H4 (cell line): ENCODE measurements at regions not wholly inside any gene's neighbourhood (a gene's known extent, or its start where the extent isn't known, plus 50 kb on each side); places are given as distances from the start of the nearest gene placed in this dataset.
A peak's percentile ranks its signal among the peaks of the same experiment; 100 is the strongest.
"Not testable (repeated sequence)": the region's sequence is repeated elsewhere in the genome, so short reads cannot be mapped to it uniquely, and the experiment has no call there.

ENCODE experiments used
- DNase-seq: peaks from one replicate; pipeline ENCODE4 v3.0.0-alpha.2; 2015; ENCODE audit warnings: low spot score

GRCh38 chr4:66429276-66429675, 759.0 kb upstream of the EPHA5 start:
- DNase-seq = no peak

GRCh38 chr4:66416425-66416824, 746.1 kb upstream of the EPHA5 start:
- DNase-seq = no peak

GRCh38 chr4:66404141-66404540, 733.9 kb upstream of the EPHA5 start:
- no peak for DNase-seq

DNA sequence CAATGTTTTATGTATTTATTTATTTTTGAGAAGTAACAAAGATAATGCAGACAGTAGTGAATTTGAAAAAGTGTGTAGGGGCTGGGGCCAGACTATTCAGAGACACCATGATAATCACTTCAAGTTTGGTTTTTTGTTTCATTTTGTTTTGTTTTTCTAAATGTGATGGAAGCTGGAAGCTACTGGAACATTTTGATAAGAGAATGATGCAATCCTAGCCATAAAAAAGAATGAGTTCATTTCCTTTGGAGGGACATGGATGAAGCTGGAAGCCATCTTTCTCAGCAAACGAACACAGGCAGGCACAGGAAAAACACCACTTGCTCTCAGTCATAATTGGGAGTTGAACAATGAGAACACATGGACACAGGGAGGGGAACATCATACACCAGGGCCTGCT, 706.6 kb upstream of the EPHA5 start:
- DNase-seq = peak; percentile 5

DNA sequence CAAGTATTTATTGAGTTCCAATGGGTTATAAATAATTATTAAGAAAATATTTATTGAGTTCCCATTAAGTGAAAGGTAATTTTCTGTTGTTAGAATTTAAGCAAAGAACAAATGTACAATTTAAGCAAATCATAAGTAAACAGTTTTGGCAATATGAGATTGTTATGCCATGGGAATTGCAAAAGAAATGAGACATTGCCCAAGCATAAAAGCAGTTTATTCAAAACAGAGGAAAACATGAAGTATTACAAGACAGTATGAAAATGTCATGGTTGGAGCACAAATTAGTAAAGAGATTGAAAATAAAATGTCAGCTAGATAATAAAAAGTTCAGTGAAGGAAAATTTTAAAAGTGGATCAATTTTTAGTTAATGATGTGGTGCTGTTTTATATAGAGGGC, 706.1 kb upstream of the EPHA5 start:
- no peak for DNase-seq

DNA sequence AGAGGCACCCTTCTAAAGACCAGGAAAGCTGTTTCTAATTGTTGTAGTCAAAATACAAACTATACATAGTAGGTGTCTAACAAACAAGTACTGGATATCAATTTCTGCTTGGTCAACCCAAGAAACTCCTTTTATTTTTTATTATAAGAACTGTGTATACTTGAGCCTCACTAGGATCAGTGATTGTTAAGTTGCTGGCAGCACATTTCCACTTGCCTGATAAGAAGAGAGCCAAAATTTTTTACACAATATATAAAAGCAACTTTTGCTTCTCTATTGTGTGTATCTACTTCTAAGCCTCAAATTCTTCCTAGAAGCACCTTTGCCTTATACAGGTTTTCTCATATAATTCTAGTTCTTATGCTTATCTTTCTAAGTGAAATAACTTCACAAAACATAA, 703.0 kb upstream of the EPHA5 start:
- no peak for DNase-seq

DNA sequence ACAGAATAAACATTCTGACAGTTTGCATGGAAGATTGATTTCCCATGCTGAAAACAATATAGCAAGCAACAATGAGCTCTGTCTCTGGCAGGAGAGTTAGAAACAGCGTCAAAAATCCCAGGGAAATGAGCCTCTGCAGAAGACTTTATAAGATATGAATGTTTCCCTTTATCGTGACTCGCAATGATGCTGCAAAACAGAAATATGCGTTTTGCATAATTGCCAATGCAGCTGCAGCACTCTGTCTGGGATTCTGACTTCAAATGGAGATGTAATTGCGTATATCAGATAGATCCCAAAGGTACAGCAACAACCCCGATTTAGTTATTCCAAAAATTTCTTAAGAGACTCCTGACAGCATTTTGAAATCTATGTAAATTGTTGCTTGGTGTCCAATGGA, 702.4 kb upstream of the EPHA5 start:
- no peak for DNase-seq

DNA sequence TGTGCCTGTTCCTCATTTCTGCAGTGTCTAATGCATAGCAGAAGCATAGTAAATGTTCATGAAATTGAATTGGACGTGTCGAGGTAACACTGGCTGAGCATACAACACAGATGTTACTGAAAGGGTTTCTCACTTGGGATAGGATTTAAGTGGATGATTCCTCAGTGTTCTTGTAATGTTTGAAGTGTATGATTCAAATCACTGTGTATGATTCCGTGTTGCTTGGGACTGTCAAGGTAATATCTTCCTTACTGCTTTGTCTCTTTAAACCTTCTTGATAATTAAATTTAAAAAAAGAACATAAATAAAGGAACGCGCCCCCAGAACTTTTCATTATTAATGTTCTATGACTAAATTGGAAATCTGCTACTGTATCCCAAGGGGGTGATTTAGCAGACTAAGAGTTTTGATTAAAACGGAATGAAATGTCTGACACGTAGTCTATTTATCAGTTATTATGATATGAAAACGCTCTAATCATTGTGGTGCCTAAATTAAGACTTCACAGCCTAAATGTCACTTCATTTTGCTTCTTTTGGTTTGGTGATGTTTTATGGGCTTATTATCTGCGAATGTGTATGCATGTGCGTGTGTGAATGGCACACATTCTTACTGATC, 696.9 kb upstream of the EPHA5 start:
- DNase-seq = no peak

DNA sequence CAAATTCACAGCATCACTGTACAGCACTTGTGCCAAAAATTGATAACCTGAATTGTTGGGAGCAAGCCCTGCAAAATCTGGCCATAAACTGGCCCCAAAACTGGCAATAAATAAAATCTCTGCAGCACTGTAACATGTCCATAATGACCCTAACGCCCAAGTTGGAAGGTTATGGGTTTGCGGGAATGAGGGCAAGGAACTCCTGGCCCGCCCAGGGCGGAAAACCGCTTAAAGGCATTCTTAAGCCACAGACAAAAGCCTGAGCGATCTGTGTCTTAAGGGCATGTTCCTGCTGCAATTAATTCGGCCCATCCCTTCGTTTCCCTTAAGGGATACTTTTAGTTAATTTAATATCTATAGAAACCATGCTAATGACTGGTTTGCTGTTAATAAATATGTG, 690.1 kb upstream of the EPHA5 start:
- DNase-seq = not testable (repeated sequence)

GRCh38 chr4:66357316-66357715, 687.0 kb upstream of the EPHA5 start:
- peak; percentile 21 for DNase-seq

GRCh38 chr4:66355328-66355727, 685.0 kb upstream of the EPHA5 start:
- no peak for DNase-seq

GRCh38 chr4:66351761-66352160, 681.5 kb upstream of the EPHA5 start:
- DNase-seq = no peak

- no peak for DNase-seq
Observed at GRCh38 chr4:66340286-66340893, 670.1 kb upstream of the EPHA5 start.

- no peak for DNase-seq
Observed at GRCh38 chr4:66339007-66339406, 668.7 kb upstream of the EPHA5 start.

- DNase-seq = no peak
Observed at GRCh38 chr4:66331761-66332160, 661.5 kb upstream of the EPHA5 start.

- DNase-seq = no peak
Observed at GRCh38 chr4:66330125-66330524, 659.8 kb upstream of the EPHA5 start.

GRCh38 chr4:66328803-66329574, 658.7 kb upstream of the EPHA5 start:
- no peak for DNase-seq

DNA sequence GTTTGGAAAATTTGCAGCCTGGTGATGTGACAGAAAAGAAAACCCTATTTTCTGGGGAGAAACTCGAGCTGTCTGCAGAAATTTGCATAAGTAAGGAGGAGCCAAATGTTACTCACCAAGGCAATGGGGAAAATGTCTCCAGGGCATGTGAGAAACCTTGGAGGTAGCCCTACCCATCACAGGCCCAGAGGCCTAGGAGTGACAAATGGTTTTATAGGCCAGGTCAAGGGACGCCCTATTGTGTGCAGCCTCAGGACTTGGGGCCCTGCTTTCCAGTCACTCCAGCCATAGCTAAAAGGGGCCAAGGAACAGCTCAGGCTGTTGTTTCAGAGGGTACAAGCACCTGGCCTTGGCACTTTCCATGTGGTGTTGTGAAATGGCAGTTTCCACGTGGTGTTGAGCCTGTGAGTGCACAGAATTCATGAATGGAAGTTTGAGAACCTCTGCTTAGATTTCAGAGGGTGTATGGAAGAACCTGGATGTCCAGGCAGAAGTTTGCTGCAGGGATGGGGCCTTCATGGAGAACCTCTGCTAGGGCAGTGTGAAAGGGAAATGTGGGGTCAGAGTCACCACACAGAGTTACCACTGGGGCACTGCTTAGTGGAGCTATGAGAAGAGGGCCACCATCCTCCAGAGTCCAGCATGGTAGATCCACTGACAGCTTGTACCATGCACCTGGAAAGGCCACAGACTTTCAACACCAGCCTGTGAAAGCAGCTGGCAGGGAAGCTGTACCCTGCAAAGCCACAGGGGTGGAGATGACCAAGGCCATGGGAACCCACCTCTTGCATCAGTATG, 637.6 kb upstream of the EPHA5 start:
- DNase-seq = no peak

- no peak for DNase-seq
Observed at GRCh38 chr4:66300336-66300934, 630.1 kb upstream of the EPHA5 start.

DNA sequence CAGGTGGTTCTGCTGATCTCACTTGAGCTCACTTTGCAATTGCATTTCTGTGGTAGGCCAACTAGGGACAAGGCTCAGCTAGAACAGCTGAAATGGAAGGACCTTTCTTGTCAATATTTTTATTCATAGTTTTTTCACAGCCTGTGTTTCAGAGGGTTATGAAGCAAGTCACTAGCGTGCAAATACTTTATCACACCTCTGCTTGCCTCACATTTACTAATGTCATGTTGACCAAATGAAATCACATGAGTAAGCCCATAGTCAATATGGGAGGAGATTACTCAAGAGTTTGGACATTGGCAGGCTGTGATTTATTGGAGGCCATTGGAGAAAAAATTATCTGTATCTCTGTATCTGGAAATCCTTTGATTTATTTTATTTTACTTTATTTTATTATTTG, 628.3 kb upstream of the EPHA5 start:
- no peak for DNase-seq

DNA sequence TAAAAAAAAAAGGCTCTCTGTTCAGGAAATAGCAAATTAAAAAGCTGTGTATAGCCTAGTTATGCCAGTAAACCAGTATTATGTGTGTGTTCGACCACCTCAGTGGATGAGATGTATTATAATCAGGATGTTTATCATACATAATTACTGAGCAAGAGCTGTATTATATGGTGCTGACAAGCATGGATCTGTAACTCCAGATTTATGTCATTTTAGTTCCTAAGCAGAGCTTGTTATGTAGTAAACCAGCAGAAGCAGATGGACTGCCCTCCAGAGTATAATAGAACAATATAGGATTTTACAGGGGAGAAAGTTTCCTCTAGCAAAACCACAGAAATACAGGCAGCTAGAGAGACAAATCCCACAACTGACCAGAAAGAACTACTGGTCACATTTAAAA, 627.4 kb upstream of the EPHA5 start:
- DNase-seq = no peak

DNA sequence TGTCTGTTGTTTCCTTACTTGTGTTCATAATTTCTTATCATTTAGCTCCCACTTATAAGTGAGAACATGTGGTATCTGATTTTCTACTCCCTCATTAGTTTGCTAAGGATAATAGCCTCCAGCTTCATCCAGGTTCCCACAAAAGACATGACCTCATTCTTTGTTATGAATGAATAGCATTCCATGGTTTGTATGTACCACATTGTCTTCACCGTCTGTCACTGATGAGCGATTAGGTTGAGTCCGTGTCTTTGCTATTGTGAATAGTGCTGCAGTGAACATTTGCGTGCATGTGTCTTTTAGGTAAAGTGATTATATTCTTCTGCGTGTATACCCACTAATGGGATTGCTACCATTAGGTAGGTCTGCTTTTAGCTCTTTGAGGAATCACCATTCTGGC, 624.3 kb upstream of the EPHA5 start:
- DNase-seq = peak; percentile 8
